Keratinocyte (primary cell): ENCODE measurements at regions not wholly inside any gene's neighbourhood (a gene's known extent, or its start where the extent isn't known, plus 50 kb on each side); places are given as distances from the start of the nearest gene placed in this dataset.

Experiments used
- DNase-seq: peaks from one replicate; pipeline ENCODE4 v3.0.0-alpha.2; 2011; ENCODE audit warnings: low read depth, missing footprints, low spot score
- FAIRE-seq: peaks from 2 replicates; lab custom pipeline; 2011; peaks lifted over from hg19 to GRCh38; lab: Jason Lieb, UNC
- H2AFZ ChIP-seq: 2 replicates; pipeline ENCODE4 v1.6.0; 2012; ENCODE audit warnings: low read length, control low read depth, inconsistent platforms; ENCODE audit not compliant: control insufficient read depth
- H3K27ac ChIP-seq: 2 replicates; pipeline ENCODE4 v1.5.1; 2011; ENCODE audit warnings: low read length; ENCODE audit not compliant: control insufficient read depth, insufficient read depth
- H3K27me3 ChIP-seq: 3 replicates; pipeline ENCODE4 v1.6.0; 2011; ENCODE audit warnings: low read length; ENCODE audit not compliant: control insufficient read depth, insufficient read depth; ENCODE audit errors: extremely low read depth
- H3K36me3 ChIP-seq, 2 experiments: 2 replicates in 1 of 2; 3 replicates in 1 of 2; pipeline ENCODE4 v1.5.1; 2011; ENCODE audit warnings: low read length in 2 of 2, mild to moderate bottlenecking in 1 of 2; ENCODE audit not compliant: control insufficient read depth in 2 of 2, insufficient read depth in 2 of 2; ENCODE audit errors: extremely low read depth in 1 of 2
- H3K4me1 ChIP-seq: 3 replicates; pipeline ENCODE4 v1.5.1; 2011; ENCODE audit warnings: low read length; ENCODE audit not compliant: control insufficient read depth, insufficient read depth; ENCODE audit errors: extremely low read depth
- H3K4me2 ChIP-seq: 3 replicates; pipeline ENCODE4 v1.6.0; 2011; ENCODE audit warnings: low read depth, low read length; ENCODE audit not compliant: control insufficient read depth, insufficient read depth; ENCODE audit errors: extremely low read depth
- H3K4me3 ChIP-seq, 3 experiments: fragments of 200-600 bp in 1 of 3; sonication (generic) in 1 of 3; 2 replicates in 2 of 3; 3 replicates in 1 of 3; pipeline ENCODE4 v1.5.1; 2011 to 2016; ENCODE audit warnings: low read length in 3 of 3, mild to moderate bottlenecking in 3 of 3, control low read depth in 2 of 3, inconsistent platforms in 1 of 3, low read depth in 1 of 3, mixed read lengths in 1 of 3, mixed run types in 1 of 3, moderate library complexity in 1 of 3; ENCODE audit not compliant: control insufficient read depth in 2 of 3, insufficient read depth in 2 of 3; ENCODE audit errors: extremely low read depth in 1 of 3
- H3K79me2 ChIP-seq: 2 replicates; pipeline ENCODE4 v1.6.0; 2012; ENCODE audit warnings: low read length; ENCODE audit not compliant: control insufficient read depth, insufficient read depth
- H3K9ac ChIP-seq: 3 replicates; pipeline ENCODE4 v1.6.0; 2011; ENCODE audit warnings: low read length; ENCODE audit not compliant: control insufficient read depth, insufficient read depth; ENCODE audit errors: extremely low read depth
- H3K9me1 ChIP-seq: 3 replicates; pipeline ENCODE4 v1.6.0; 2011; ENCODE audit warnings: low read length; ENCODE audit not compliant: control insufficient read depth, insufficient read depth; ENCODE audit errors: extremely low read depth
- H3K9me3 ChIP-seq: 2 replicates; pipeline ENCODE4 v1.5.1; 2012; ENCODE audit warnings: low read depth, low read length; ENCODE audit not compliant: control insufficient read depth
- H4K20me1 ChIP-seq: 3 replicates; pipeline ENCODE4 v1.6.0; 2011; ENCODE audit warnings: low read length; ENCODE audit not compliant: control insufficient read depth, insufficient read depth; ENCODE audit errors: extremely low read depth
- EZH2 ChIP-seq: IDR thresholded peaks from one replicate; pipeline ENCODE4 v1.6.1; 2012; ENCODE audit warnings: inconsistent platforms, mild to moderate bottlenecking, low read length, moderate library complexity
- dilution Hi-C: fragments of 300-500 bp; cut with MboI; formaldehyde crosslinking; loops from one replicate; pipeline ENCODE4 v1.7.0; 2020; ENCODE audit warnings: low sequenced_read_pairs; ENCODE audit not compliant: extremely low pct_ligation_motif_present
- TF ChIP-seq, protein P1 (sequence below), 3 experiments: IDR thresholded peaks in 1 of 3; conservative IDR thresholded peaks in 1 of 3; optimal IDR thresholded peaks in 1 of 3; 2 replicates in 2 of 3; 3 replicates in 1 of 3; pipeline versions ENCODE3 to v1.5.1; 2011; ENCODE audit warnings: low read length in 3 of 3, mild to moderate bottlenecking in 3 of 3, moderate library complexity in 2 of 3, control low read depth in 1 of 3, inconsistent platforms in 1 of 3; ENCODE audit not compliant: insufficient read depth in 2 of 3; ENCODE audit errors: extremely low read depth in 1 of 3

DNA sequence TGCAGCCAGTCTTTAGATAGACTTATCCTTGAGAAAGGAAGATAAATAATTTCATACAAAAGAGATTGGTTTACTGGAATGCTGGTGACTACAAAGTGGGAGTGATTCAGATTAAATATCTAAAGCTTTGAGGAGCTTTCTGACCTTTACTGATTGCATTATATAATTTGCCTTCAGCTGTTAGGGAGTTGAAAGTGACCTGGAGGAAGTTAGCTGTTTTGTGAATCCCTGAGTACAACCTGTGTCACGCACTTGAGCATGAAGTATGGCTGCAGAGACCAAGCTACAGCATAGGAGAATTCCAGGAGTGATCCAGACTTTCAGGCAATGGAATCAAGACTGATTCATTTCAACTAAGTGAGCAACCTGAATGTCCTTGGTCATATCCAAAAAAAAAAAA, 1848.3 kb upstream of the RAG2 start:
- FAIRE-seq (no peak), DNase-seq (no peak)
- no peak overlapping the region for H3K4me2 ChIP-seq

DNA sequence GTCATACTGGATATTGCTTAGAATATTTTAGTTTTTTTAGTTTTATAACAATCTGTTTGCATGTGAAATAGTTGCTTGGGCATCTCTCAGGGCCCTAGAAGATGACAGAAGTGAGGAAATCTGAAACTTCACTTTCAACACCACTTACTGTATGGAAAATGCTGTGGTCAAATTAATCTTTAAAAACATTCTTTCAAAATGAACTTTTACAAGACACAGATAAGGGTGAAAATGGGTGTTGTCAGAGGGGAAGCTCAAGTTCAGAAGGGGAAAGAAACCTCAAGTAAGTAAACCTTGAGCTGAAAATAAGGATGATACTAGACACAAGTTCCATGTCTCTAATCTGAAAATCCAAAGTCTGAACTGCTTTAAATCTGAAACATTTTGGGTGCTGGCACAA, 1840.1 kb upstream of the RAG2 start:
- H4K20me1 ChIP-seq: no peaks in the 10 kb centered on the region
- FAIRE-seq: no peak
- H3K27me3 ChIP-seq: no peaks in the 10 kb centered on the region
- no peak overlapping the region for H2AFZ ChIP-seq
- dilution Hi-C loops: no loop called here
- no peaks in the 10 kb centered on the region for H3K79me2 ChIP-seq
- H3K4me2 ChIP-seq: no peak overlapping the region
- H3K9me3 ChIP-seq: no peaks in the 10 kb centered on the region
- no peaks in the 10 kb centered on the region for H3K4me1 ChIP-seq
- no peaks in the 10 kb centered on the region for H3K36me3 ChIP-seq
- no peak overlapping the region for H3K9ac ChIP-seq
- no peak overlapping the region for H3K27ac ChIP-seq
- H3K4me3 ChIP-seq: no peak overlapping the region
- no peak for DNase-seq
- TF ChIP-seq, protein P1, sequence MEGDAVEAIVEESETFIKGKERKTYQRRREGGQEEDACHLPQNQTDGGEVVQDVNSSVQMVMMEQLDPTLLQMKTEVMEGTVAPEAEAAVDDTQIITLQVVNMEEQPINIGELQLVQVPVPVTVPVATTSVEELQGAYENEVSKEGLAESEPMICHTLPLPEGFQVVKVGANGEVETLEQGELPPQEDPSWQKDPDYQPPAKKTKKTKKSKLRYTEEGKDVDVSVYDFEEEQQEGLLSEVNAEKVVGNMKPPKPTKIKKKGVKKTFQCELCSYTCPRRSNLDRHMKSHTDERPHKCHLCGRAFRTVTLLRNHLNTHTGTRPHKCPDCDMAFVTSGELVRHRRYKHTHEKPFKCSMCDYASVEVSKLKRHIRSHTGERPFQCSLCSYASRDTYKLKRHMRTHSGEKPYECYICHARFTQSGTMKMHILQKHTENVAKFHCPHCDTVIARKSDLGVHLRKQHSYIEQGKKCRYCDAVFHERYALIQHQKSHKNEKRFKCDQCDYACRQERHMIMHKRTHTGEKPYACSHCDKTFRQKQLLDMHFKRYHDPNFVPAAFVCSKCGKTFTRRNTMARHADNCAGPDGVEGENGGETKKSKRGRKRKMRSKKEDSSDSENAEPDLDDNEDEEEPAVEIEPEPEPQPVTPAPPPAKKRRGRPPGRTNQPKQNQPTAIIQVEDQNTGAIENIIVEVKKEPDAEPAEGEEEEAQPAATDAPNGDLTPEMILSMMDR (optimal IDR thresholded peaks at IDR 0.05 in 1 of 3, IDR thresholded peaks at IDR 0.05 in 1 of 3, conservative IDR thresholded peaks at IDR 0.05 in 1 of 3; ENCODE audit: extremely low read depth in 1 of 3, insufficient read depth in 2 of 3, low read length in 3 of 3): no peak
- no peak for TF ChIP-seq EZH2
- H3K9me1 ChIP-seq: no peaks in the 10 kb centered on the region

More for the DNA sequence above, 1848.3 kb upstream of the RAG2 start:
- no peak overlapping the region for H3K4me3 ChIP-seq
- peaks cover 5% of the 10 kb centered on the region for H3K9me3 ChIP-seq
- H3K9me1 ChIP-seq: no peaks in the 10 kb centered on the region
- no peaks in the 10 kb centered on the region for H3K36me3 ChIP-seq
- no peak overlapping the region for H2AFZ ChIP-seq
- no peak overlapping the region for H3K27ac ChIP-seq
- TF ChIP-seq EZH2: no peak
- TF ChIP-seq, protein P1 (optimal IDR thresholded peaks at IDR 0.05 in 1 of 3, IDR thresholded peaks at IDR 0.05 in 1 of 3, conservative IDR thresholded peaks at IDR 0.05 in 1 of 3; ENCODE audit: extremely low read depth in 1 of 3, insufficient read depth in 2 of 3, low read length in 3 of 3): no peak
- no peaks in the 10 kb centered on the region for H3K27me3 ChIP-seq
- no peaks in the 10 kb centered on the region for H3K79me2 ChIP-seq
- no peak overlapping the region for H3K9ac ChIP-seq
- H3K4me1 ChIP-seq: no peaks in the 10 kb centered on the region
- dilution Hi-C loops: no loop called here
- H4K20me1 ChIP-seq: no peaks in the 10 kb centered on the region
